ENCODE measurements at regions not wholly inside any gene's neighbourhood (a gene's known extent, or its start where the extent isn't known, plus 50 kb on each side); places are given as distances from the start of the nearest gene placed in this dataset.

DNA sequence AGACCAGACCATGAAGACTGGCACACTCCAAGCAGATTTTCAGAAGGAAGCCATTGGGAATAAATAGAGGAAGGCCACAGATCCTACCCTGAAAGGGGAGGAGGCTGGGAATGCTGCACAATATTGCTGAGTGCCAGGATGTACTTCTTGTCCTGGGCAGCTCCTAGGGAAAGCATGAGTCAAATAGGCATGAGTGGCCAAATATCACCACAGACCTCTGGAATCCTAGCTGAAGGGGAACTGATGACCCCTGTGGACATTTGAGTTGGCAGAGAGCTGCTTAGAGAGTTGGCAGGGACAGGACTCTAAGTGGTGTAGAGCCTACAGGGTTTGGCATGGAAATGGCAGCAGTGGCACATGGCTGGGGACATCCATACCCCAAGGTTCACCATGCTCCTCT, 234.3 kb upstream of the TRPC4 start:
- no peak for TF ChIP-seq ZNF274 (IDR thresholded peaks at IDR 0.05; ENCODE audit: low read depth, low read length)
- no peak for TF ChIP-seq YY1 (IDR thresholded peaks at IDR 0.05; ENCODE audit: insufficient read depth, insufficient read length)
- TF ChIP-seq SUZ12 (IDR thresholded peaks at IDR 0.05; ENCODE audit: extremely low read depth, insufficient read depth, insufficient read length) = no peak
